Spleen (tissue), 7 donors: ENCODE measurements at regions not wholly inside any gene's neighbourhood (a gene's known extent, or its start where the extent isn't known, plus 50 kb on each side); places are given as distances from the start of the nearest gene placed in this dataset.

Source experiments
- POLR2A ChIP-seq, 3 donors: fragments of 450-650 bp; IDR thresholded peaks; one replicate each; pipeline ENCODE4 v1.5.1; 2017; ENCODE audit warnings: antibody characterized with exemption in 3 of 3, mild to moderate bottlenecking in 1 of 3
- TF ChIP-seq, protein P1 (sequence below), 11 experiments: fragments of 200-600 bp in 7 of 11; fragments of 450-650 bp in 4 of 11; sonication (generic) in 4 of 11; IDR thresholded peaks in 8 of 11; conservative IDR thresholded peaks in 3 of 11; 1 replicate in 7 of 11; 2 replicates in 4 of 11; pipeline versions ENCODE4 v1.4.0 to v1.8.0; 2016 to 2021; ENCODE audit warnings: antibody characterized with exemption in 11 of 11, inconsistent platforms in 4 of 11, mild to moderate bottlenecking in 1 of 11
- donor health status: DM: no; HTN: no; CAD: no; lungs with moderate emphysema.
- donor health status: DM: no; HTN: no; CAD: no.
- donor health status: DM: no; HTN: no; CAD: no.

DNA sequence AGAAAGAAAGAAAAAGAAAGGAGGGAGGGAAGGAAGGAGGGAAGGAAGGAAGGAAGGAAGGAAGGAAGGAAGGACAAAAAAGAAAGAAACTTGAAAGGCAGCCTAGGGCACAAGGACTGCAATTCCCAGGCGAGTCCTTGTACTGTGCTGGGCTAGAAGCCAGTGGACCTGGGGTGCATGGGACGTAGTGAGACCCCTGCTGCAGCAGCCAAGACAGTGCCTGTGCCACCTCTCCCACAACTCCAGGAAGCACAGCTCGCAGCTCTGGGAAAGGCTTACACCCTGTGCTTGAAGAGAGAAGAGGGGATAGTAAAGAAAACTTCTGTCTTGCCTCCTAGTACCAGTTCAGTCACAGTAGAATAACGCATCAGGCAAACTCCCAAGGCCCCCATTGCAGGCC lies 227.9 kb upstream of the CDH7 start:
- no peak for TF ChIP-seq POLR2A (IDR thresholded peaks at IDR 0.05)
- TF ChIP-seq, protein P1, sequence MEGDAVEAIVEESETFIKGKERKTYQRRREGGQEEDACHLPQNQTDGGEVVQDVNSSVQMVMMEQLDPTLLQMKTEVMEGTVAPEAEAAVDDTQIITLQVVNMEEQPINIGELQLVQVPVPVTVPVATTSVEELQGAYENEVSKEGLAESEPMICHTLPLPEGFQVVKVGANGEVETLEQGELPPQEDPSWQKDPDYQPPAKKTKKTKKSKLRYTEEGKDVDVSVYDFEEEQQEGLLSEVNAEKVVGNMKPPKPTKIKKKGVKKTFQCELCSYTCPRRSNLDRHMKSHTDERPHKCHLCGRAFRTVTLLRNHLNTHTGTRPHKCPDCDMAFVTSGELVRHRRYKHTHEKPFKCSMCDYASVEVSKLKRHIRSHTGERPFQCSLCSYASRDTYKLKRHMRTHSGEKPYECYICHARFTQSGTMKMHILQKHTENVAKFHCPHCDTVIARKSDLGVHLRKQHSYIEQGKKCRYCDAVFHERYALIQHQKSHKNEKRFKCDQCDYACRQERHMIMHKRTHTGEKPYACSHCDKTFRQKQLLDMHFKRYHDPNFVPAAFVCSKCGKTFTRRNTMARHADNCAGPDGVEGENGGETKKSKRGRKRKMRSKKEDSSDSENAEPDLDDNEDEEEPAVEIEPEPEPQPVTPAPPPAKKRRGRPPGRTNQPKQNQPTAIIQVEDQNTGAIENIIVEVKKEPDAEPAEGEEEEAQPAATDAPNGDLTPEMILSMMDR (IDR thresholded peaks at IDR 0.05 in 8 of 11, conservative IDR thresholded peaks at IDR 0.05 in 3 of 11), result no peak
